ENCODE measurements at regions not wholly inside any gene's neighbourhood (a gene's known extent, or its start where the extent isn't known, plus 50 kb on each side); places are given as distances from the start of the nearest gene placed in this dataset.

GRCh38 chr2:181311837-181312236 lies 145.3 kb upstream of the ITGA4 start:
- Histone ChIP-seq H3K36me3 (ENCODE audit: control insufficient read depth in 2 of 2, extremely low read depth in 1 of 2, insufficient read depth in 2 of 2, low read length in 2 of 2) (no peaks in the 10 kb centered on the region), H4K20me1 (ENCODE audit: control insufficient read depth, extremely low read depth, insufficient read depth, low read length) (no peaks in the 10 kb centered on the region), H3K79me2 (ENCODE audit: control insufficient read depth, insufficient read depth, low read length) (no peaks in the 10 kb centered on the region), H3K4me2 (ENCODE audit: control insufficient read depth, extremely low read depth, insufficient read depth, low read depth, low read length) (no peak overlapping the region), H3K4me3 (ENCODE audit: control insufficient read depth in 2 of 3, extremely low read depth in 1 of 3, insufficient read depth in 2 of 3, low read depth in 1 of 3, low read length in 3 of 3) (no peak overlapping the region), H3K4me1 (ENCODE audit: control insufficient read depth, extremely low read depth, insufficient read depth, low read length) (no peaks in the 10 kb centered on the region), H3K9me3 (ENCODE audit: control insufficient read depth, low read depth, low read length) (no peaks in the 10 kb centered on the region), H3K9me1 (ENCODE audit: control insufficient read depth, extremely low read depth, insufficient read depth, low read length) (no peaks in the 10 kb centered on the region), H3K27ac (ENCODE audit: control insufficient read depth, insufficient read depth, low read length) (no peak overlapping the region), H2AFZ (ENCODE audit: control insufficient read depth, low read length) (no peak overlapping the region), H3K9ac (ENCODE audit: control insufficient read depth, extremely low read depth, insufficient read depth, low read length) (no peak overlapping the region), H3K27me3 (ENCODE audit: control insufficient read depth, extremely low read depth, insufficient read depth, low read length) (no peaks in the 10 kb centered on the region)
- DNase-seq (ENCODE audit: low read depth, low spot score) (no peak), FAIRE-seq (no peak)
- dilution Hi-C loops (cut with MboI; ENCODE audit: extremely low pct_ligation_motif_present, low sequenced_read_pairs), result no loop called here
- TF ChIP-seq CTCF (optimal IDR thresholded peaks at IDR 0.05 in 1 of 3, IDR thresholded peaks at IDR 0.05 in 1 of 3, conservative IDR thresholded peaks at IDR 0.05 in 1 of 3; ENCODE audit: extremely low read depth in 1 of 3, insufficient read depth in 2 of 3, low read length in 3 of 3) (no peak), EZH2 (IDR thresholded peaks at IDR 0.05; ENCODE audit: low read length) (no peak)

GRCh38 chr2:181312515-181312927 lies 144.7 kb upstream of the ITGA4 start:
- Histone ChIP-seq H3K9me3 (ENCODE audit: control insufficient read depth, low read depth, low read length) (no peaks in the 10 kb centered on the region), H3K4me2 (ENCODE audit: control insufficient read depth, extremely low read depth, insufficient read depth, low read depth, low read length) (no peak overlapping the region), H4K20me1 (ENCODE audit: control insufficient read depth, extremely low read depth, insufficient read depth, low read length) (no peaks in the 10 kb centered on the region), H3K27ac (ENCODE audit: control insufficient read depth, insufficient read depth, low read length) (no peak overlapping the region), H3K79me2 (ENCODE audit: control insufficient read depth, insufficient read depth, low read length) (no peaks in the 10 kb centered on the region), H3K4me1 (ENCODE audit: control insufficient read depth, extremely low read depth, insufficient read depth, low read length) (no peaks in the 10 kb centered on the region), H2AFZ (ENCODE audit: control insufficient read depth, low read length) (no peak overlapping the region), H3K27me3 (ENCODE audit: control insufficient read depth, extremely low read depth, insufficient read depth, low read length) (no peaks in the 10 kb centered on the region), H3K9ac (ENCODE audit: control insufficient read depth, extremely low read depth, insufficient read depth, low read length) (no peak overlapping the region), H3K36me3 (ENCODE audit: control insufficient read depth in 2 of 2, extremely low read depth in 1 of 2, insufficient read depth in 2 of 2, low read length in 2 of 2) (no peaks in the 10 kb centered on the region), H3K9me1 (ENCODE audit: control insufficient read depth, extremely low read depth, insufficient read depth, low read length) (no peaks in the 10 kb centered on the region), H3K4me3 (ENCODE audit: control insufficient read depth in 2 of 3, extremely low read depth in 1 of 3, insufficient read depth in 2 of 3, low read depth in 1 of 3, low read length in 3 of 3) (no peak overlapping the region)
- no peak for FAIRE-seq
- TF ChIP-seq CTCF (optimal IDR thresholded peaks at IDR 0.05 in 1 of 3, IDR thresholded peaks at IDR 0.05 in 1 of 3, conservative IDR thresholded peaks at IDR 0.05 in 1 of 3; ENCODE audit: extremely low read depth in 1 of 3, insufficient read depth in 2 of 3, low read length in 3 of 3), result no peak
- no peak for TF ChIP-seq EZH2 (IDR thresholded peaks at IDR 0.05; ENCODE audit: low read length)
- dilution Hi-C loops (cut with MboI; ENCODE audit: extremely low pct_ligation_motif_present, low sequenced_read_pairs), result no loop called here
- no peak for DNase-seq (ENCODE audit: low read depth, low spot score)
